ENCODE measurements at regions not wholly inside any gene's neighbourhood (a gene's known extent, or its start where the extent isn't known, plus 50 kb on each side); places are given as distances from the start of the nearest gene placed in this dataset.

GRCh38 chr6:105900125-105900937 lies 185.8 kb upstream of the PRDM1 start:
- H3K4me3 ChIP-seq (ENCODE audit: low read length) = no peak overlapping the region
- TF ChIP-seq CTCF (conservative IDR thresholded peaks at IDR 0.05; ENCODE audit: low read depth, low read length) = no peak
- DNase-seq (ENCODE audit: low read depth) = no peak

- no peak for DNase-seq (ENCODE audit: low read depth)
- no peak for TF ChIP-seq CTCF (conservative IDR thresholded peaks at IDR 0.05; ENCODE audit: low read depth, low read length)
- no peak overlapping the region for H3K4me3 ChIP-seq (ENCODE audit: low read length)
Observed at GRCh38 chr6:105898286-105898685, 187.8 kb upstream of the PRDM1 start.

- H3K4me3 ChIP-seq (ENCODE audit: low read length) = no peak overlapping the region
- DNase-seq (ENCODE audit: low read depth) = no peak
- no peak for TF ChIP-seq CTCF (conservative IDR thresholded peaks at IDR 0.05; ENCODE audit: low read depth, low read length)
Observed at GRCh38 chr6:105897131-105897530, 189.0 kb upstream of the PRDM1 start.

- no peak for TF ChIP-seq CTCF (conservative IDR thresholded peaks at IDR 0.05; ENCODE audit: low read depth, low read length)
- no peak for DNase-seq (ENCODE audit: low read depth)
- H3K4me3 ChIP-seq (ENCODE audit: low read length) = no peak overlapping the region
Observed at GRCh38 chr6:105896821-105897095, 189.4 kb upstream of the PRDM1 start.

GRCh38 chr6:105896052-105896820 lies 189.9 kb upstream of the PRDM1 start:
- no peak overlapping the region for H3K4me3 ChIP-seq (ENCODE audit: low read length)
- TF ChIP-seq CTCF (conservative IDR thresholded peaks at IDR 0.05; ENCODE audit: low read depth, low read length) = no peak
- DNase-seq (ENCODE audit: low read depth) = no peak

- no peak for DNase-seq (ENCODE audit: low read depth)
- no peak for TF ChIP-seq CTCF (conservative IDR thresholded peaks at IDR 0.05; ENCODE audit: low read depth, low read length)
- H3K4me3 ChIP-seq (ENCODE audit: low read length) = no peak overlapping the region
Observed at GRCh38 chr6:105894556-105894955, 191.6 kb upstream of the PRDM1 start.

- no peak overlapping the region for H3K4me3 ChIP-seq (ENCODE audit: low read length)
- TF ChIP-seq CTCF (conservative IDR thresholded peaks at IDR 0.05; ENCODE audit: low read depth, low read length) = no peak
- no peak for DNase-seq (ENCODE audit: low read depth)
Observed at GRCh38 chr6:105893741-105894140, 192.4 kb upstream of the PRDM1 start.
